Activated naive CD4-positive, alpha-beta T cell treated with Interleukin-2 at 50 U/mL for 16 hours (primary cell): ENCODE measurements at regions not wholly inside any gene's neighbourhood (a gene's known extent, or its start where the extent isn't known, plus 50 kb on each side); places are given as distances from the start of the nearest gene placed in this dataset.

Source experiments
- DNase-seq: peaks from one replicate; pipeline ENCODE4 v3.0.0-alpha.2; 2020

DNA sequence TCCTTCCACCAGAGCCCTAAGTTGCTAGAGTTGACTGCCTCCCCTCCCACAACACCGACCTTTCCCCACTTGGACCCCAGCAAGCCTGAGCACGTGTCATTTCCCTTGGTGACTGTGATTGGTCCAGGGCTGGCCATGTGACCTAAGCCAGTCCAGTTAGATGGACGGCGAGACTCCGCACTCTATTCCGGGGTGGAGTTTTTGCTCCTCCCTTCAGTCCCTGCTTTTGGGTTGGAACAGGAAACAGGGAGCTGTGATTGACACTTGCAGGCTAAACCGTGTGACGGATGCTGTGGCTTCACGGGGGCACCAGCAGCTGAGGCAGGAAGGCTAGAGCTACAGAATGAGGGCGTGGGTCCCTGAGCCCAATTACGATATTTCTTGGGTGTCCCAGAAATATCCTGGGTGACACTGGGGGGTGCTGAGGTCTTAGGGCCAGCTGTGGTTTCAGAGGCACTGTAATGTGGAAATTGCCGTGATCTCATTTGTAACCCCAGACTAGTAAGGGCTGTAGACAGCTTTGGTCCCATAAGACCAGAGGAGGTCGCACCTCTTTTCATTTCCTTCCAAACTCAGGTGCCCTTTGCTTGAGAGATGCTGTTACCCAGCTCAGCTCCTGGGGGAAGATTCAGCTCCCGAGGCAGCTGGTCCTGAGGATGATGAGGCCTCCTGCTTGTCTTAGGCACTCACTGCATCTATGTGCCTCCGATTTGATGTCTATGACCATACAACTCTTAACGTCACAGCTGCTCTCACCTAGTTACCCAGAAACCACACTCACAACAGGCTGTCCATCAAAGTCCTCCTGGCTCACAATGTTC lies 102.7 kb upstream of the NPTX2 start:
- DNase-seq: no peak

DNA sequence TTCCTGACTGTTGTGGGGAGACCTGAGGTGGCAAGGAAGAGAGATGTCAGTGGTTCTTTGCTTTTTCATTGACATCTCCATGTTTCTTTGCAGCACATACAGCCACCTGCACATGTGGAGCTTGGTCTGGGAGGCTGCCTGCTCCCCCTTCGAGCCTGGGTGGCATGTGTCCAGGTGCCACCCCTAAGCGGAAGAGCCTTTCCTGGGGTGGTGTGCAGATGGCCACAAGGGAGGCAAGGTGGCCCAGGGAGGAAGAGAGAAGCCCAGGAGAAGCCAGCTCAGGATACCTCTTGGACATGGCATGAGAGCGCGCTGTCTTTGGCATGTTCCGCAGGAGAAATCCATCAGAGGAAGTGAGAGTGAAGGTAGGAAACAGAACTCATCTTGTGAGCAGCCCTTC lies 105.9 kb upstream of the NPTX2 start:
- no peak for DNase-seq

DNA sequence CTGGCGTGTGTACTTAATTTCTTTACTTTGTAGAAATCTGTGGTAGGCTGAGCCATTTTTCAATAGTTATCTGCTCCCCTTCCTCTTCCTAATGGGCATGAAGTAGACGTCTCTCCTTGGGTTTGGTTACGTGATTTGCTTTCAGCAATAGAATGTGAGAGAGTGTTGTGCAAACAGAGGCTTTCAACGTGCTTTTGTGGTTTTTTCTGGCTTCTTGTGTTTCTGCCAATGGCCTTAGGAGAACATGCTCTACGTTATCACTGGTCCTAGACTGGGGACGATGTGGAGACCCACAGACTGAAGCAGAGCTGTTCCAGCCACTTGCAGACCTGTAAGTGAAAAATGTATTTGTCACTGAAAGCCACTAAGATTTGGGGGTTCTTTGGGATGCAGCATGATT lies 107.2 kb upstream of the NPTX2 start:
- DNase-seq: no peak

GRCh38 chr7:98506471-98506870 lies 105.6 kb upstream of the BAIAP2L1 start:
- no peak for DNase-seq

- no peak for DNase-seq
Measured at GRCh38 chr7:98500764-98501163, 99.9 kb upstream of the BAIAP2L1 start.

DNA sequence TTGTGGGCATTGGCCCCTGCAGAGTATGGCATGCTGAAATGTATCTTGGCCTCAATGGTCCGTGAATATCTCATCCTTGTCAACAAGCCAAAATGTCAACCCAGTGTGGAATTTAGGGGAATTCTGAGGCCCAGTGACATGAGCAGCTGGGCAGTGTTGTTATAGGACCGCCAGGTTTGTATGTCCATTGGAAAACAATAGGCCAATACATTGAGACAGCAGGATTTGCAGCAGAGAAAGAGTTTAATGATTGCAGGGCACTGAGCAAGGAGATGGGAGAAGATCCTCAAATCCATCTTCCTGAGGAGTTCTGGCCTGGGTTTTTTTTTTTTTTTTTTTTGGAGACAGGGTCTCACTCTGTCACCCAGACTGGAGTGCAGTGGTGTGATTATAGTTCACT lies 95.7 kb upstream of the BAIAP2L1 start:
- DNase-seq: no peak

DNA sequence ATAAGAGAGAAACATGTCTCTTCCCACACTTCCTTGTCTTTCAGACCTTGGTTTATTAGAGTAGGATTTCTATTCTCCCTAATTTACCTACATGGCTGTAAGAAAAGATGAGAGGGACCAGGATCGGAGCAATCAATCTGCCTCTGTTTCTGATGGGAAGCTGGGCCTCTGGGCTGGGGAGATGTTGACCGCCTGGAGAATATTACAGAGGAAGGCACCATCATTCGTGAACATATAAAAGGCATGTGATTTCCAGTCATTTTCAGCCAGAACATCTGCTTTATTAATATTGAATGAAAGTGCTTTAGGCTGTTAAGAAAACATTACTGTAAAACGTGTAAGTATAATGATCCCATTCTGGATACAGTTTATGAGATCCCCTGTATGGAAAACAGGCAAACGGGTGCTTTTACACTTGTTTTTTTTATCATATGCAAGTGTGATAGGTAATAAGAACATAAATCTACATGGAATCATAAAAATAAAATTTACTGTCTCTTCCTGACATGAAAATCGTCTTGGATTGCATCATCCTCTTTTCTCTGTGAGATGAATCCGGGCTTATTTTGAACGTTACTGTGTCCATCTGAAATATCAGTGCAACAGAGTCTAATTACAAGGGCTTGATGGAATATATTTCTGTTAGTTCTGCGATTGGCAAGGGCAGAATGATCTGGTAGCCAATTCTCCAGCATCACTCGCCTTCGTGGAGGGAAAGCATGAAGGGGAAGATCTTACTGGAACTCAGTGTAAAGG lies 94.5 kb upstream of the BAIAP2L1 start:
- DNase-seq: no peak

DNA sequence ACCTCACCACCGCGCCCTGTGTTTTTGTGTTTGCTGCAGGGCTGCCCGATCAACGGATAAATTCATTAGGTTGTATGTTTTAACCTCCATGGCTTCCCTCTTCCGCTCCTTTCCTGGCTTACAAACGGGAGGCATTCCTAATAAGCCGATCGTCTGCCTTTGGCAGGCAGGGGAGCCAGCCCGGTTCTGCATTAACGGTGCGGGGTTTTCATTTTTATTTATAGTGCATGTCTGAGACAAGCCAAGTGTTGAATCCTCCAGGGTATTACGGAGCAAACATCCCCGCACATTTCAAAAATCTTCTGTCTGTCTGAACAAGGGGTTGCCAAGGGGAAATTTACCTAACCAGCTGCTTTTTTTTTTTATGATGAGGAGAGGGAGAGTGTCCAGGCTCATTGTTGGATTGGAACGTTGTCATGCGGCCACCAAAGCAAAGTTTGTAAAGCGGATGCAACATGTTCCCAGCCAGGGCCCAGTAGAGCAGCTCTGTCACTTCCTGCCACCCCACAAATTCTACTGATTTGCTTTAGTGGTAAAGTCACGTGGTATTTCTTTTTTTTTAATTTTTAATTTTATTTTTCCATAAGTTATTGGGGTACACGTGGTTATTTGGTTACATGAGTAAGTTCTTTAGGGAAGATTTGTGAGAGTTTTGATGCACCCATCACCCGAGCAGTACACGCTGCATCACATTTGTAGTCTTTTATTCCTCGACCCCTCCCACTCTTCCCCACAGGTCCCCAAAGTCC lies 92.3 kb upstream of the BAIAP2L1 start:
- DNase-seq: no peak

GRCh38 chr7:98488167-98488566 lies 87.3 kb upstream of the BAIAP2L1 start:
- no peak for DNase-seq

DNA sequence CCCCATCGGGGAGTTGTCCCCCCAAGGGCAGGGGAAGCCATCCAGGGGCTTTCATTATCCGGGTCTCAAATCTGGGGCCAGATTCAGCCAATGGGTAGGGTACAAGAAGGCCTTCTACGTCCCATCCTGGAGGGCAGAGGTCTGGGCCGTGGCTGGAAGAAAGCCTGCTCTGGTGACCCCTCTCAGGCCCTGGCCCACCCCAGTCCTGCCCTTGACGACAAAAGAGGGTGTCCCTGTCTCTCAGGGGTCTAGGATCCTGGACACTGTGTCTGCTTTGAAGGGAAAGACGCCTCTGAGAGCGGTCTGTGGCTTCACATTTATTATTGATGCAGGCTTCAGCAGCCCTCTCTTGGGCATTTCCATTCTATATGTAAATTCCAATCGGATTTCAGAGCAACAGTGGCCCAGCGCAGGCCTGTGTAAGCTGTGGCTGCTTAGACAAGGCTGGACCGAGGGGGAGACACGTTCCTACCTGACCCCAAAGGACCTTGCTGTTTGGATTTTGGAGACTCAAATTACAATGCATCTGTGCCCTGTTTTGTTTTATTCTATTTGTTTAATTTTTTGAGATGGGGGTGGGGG lies 83.2 kb upstream of the BAIAP2L1 start:
- DNase-seq: no peak

DNA sequence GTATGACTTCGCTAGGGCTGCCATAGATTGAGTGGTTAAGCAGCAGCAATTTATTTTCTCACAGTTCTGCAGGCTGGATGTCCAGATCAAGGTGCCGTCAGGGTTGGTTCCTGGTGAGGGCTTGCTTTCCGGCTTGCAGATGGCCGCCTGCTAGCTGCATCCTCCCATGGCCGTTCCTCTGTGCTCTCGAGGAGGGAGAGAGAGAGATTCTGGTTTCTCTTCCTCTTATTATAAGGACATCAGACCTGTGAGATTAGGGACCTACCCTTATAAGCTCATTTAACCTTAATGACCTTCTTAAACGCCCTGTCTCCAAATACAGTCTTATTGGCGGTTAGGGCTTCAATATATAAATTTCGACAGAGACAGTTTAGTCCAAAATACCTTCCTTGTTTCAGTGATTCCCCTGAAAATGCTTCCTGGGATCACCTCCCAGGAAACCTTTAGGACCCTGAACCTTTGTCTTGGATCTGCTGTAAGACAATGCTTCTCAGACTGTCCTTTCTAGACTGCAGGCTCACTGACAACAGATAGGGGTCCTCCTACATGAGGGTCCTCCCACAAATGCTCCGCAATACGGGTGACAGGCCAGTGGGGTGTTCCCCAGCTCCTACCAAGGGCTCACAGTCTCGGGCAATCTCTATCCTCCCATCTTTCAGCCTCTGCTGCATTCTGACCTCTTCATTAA lies 82.5 kb upstream of the BAIAP2L1 start:
- DNase-seq: no peak

DNA sequence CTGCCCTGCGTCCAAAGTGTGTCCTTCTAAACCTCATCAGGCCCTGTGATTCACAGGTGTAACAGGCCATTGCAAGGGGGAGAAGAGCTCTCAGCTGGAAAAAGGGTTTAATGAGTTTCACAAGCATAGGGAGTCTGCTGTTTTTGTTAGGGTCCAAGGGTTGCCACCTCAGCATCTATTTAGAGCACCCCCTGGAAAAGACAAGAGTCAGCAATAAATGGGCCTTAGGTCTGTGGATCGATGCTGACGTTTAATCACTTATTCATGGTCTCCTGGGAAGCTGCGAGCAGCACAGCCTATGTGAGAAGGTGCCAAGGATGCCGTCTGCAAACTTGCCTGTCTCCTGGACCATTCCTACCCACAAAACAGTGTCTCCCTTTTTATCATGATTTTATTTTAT lies 78.4 kb upstream of the BAIAP2L1 start:
- no peak for DNase-seq

GRCh38 chr7:98475352-98475751 lies 74.5 kb upstream of the BAIAP2L1 start:
- no peak for DNase-seq

DNA sequence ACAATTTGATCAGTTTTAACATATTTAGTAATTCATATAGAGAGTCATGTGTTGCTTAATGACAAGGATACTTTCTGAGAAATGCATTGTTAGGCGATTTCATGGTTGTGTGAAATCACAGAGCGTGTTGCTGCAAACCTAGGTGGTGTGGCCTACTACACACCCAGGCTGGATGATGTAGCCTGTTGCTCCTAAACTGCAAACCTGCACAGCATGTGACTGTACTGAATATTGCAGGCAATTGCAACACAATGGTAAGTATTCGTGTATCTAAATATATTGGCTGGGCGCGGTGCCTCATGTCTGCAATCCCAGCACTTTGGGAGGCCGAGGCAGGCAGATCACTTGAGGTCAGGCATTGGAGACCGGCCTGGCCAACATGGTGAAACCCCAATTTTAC lies 73.7 kb upstream of the BAIAP2L1 start:
- DNase-seq: no peak

DNA sequence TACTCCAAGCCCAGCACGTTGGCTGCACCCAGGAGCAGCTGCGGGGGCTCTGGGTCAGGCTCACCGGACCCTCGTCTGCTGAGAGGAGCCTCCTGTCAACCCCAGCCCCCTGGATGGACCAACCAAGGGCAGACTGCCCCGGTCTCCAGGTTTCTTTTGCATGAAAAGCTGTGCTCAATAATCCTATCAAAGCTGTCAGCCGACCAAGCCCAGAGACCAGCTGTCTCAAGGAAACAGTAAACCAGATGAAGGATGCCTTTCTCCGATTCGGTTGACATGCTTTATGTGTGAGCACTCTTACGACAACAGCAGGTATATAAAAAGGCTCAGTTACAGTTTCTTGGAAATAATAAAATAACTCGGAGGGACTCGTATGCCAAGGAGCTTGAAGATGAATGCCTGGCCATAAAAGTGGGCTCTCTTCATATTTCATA lies 71.6 kb upstream of the BAIAP2L1 start:
- DNase-seq: no peak

DNA sequence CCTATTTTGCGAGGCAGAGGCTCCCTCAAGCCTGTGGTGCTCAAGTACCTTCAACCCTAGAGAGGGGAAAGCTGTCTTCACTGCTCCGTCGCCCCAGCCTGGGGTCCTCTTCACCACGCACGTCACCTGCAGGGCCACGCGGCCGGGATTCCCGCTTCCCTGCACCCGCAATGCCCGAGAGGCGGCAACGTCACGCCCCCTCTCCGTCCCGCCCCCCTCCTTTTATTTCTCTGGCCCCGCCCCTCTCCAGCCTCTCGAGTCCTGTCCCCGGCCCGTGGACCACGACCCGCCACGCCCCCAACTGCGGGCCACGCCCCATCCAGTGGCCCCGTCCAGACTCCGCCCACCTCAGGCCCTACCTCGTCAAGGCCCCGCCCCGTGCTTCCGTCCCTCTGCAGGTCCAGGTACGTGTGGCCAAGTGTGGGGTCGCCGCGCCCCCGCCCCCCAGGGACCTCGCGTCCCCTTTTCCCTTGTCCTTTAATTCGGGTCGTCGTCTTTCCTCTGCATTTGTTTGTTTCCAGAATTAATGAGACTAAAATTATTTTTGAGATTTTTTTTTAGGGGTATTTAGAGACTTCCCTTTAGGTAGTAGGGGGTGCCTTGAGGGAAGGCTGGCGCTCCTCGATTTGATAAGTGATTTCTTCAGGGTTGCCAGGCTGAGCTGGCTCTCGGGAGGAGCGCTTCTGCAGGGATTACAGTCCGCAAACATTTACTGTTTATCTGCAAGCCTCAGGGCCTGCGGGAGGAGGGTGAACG lies 69.8 kb upstream of the BAIAP2L1 start:
- peak; percentile 3 for DNase-seq

- no peak for DNase-seq
Measured at GRCh38 chr7:98469088-98469487, 68.2 kb upstream of the BAIAP2L1 start.

DNA sequence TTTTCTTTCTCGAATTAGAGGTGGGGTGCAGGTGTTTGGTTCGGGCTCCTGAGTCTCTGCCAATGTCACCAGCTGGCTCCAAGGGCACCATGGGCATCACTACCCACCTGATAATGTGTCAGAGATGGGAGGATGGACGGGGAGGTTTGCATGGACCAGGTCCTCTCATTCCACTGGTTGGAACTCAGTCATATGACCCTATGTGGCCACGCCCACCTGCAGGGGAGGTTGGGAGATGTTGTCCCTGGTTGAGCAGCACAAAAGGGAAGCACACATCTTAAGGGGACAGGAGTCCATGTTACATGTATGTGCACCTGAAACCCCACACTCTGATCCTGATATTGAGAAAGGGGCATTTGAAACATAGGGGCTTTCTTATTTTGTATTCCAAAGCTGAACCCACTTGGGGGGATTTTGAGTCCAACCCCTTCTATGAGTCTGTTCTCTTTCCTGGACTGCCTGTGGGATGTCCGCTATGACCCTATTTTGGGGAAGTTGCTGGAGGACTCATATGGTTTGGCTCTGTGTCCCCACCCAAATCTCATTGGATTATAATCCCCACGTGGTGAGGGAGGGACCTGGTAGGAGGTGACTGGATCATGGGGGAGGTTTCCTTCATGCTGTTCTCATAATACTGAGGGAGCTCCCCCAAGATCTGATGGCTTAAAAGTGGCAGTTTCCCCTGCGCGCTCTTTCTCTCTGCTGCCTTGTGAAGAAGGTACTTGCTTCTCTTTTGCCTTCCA lies 66.9 kb upstream of the BAIAP2L1 start:
- DNase-seq: no peak

- no peak for DNase-seq
Measured at GRCh38 chr7:98465022-98465421, 64.1 kb upstream of the BAIAP2L1 start.

DNA sequence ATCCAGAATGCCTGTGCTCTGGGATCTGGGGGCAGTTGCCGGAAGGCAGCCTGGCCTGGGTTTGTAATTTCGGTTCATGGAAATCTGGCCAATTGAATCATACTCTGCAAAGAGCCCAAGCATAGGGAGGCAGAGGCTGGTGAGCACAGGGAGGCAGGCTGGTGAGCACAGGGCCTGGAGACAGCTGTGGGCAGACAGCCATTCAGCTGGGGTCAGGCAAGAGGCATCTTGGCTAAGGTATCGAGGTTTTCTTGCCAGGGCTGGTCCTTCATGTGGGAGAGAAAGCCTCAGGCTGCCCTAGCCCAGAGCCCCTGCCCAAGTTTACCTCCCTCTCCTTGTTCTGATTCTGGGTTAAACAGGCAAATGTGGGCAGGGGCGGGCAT lies 63.7 kb upstream of the BAIAP2L1 start:
- DNase-seq: no peak
